ENCODE measurements at regions not wholly inside any gene's neighbourhood (a gene's known extent, or its start where the extent isn't known, plus 50 kb on each side); places are given as distances from the start of the nearest gene placed in this dataset.

DNA sequence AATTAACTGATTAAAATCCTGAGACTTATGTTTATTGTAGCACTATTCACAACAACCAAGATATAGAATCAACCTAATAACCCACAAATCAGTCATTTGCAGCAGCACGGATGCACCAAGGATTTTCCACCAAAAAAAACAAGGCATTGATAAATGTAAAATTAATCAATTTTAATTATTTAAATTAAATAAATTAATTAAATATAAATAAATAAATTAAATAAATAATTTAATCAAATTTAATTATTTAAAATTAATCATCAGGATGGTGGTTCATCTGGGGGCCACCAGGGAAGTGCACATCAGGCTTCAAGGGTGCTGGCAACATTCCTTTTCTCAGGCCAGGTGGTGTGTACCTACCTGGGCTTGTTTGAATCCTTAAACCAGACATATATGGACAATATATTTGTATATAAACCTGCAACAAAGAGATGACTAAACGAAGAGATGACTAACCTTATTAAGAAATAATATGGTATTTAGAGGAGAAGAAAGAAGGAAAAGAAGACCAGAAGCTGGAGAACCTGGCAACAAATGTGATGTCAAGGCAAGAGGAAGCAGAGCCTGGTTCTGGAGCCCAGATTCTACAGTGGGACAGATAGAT lies 89.2 kb downstream of the CD164 start:
- no peaks in the 10 kb centered on the region for H3K9me3 ChIP-seq (replicated peaks; ENCODE audit: low read length)
- H3K4me1 ChIP-seq (ENCODE audit: control insufficient read depth, insufficient read depth, low read length), result no peaks in the 10 kb centered on the region
- H3K27me3 ChIP-seq (ENCODE audit: control insufficient read depth, insufficient read depth, low read length), result no peaks in the 10 kb centered on the region

DNA sequence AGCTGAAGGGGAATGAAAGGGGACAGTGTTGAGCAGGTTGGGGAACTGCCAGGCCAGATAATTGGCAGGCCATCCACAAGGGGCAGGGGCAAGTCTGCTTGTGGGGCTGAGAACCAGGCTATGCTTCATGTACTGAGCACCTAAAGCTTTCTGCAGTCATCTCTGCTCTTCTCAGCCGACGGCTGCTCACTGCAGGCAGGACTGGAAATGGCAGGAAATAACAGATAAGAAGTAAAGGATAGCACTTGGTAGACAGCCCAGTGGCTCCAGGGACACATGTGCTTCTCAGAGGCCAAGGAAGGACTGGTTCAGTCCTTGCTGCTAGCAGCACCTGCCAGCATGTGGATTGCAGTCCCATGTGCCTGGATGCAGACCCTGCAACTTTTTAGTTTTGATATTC lies 89.8 kb downstream of the CD164 start:
- no peaks in the 10 kb centered on the region for H3K9me3 ChIP-seq (replicated peaks; ENCODE audit: low read length)
- H3K4me2 ChIP-seq (ENCODE audit: low read length), result no peak overlapping the region
- H3K4me3 ChIP-seq (ENCODE audit: low read length), result no peak overlapping the region
- no peaks in the 10 kb centered on the region for H3K27me3 ChIP-seq (ENCODE audit: control insufficient read depth, insufficient read depth, low read length)
- no peaks in the 10 kb centered on the region for H3K36me3 ChIP-seq (ENCODE audit: insufficient read depth, low read length)
- no peak overlapping the region for H3K9ac ChIP-seq (ENCODE audit: low read depth, low read length)
- H3K4me1 ChIP-seq (ENCODE audit: control insufficient read depth, insufficient read depth, low read length), result no peaks in the 10 kb centered on the region

More for the DNA sequence above, 89.2 kb downstream of the CD164 start:
- H3K36me3 ChIP-seq (ENCODE audit: insufficient read depth, low read length), result no peaks in the 10 kb centered on the region
- no peak overlapping the region for H3K4me3 ChIP-seq (ENCODE audit: low read length)
- H3K4me2 ChIP-seq (ENCODE audit: low read length), result no peak overlapping the region
- no peak overlapping the region for H3K9ac ChIP-seq (ENCODE audit: low read depth, low read length)

DNA sequence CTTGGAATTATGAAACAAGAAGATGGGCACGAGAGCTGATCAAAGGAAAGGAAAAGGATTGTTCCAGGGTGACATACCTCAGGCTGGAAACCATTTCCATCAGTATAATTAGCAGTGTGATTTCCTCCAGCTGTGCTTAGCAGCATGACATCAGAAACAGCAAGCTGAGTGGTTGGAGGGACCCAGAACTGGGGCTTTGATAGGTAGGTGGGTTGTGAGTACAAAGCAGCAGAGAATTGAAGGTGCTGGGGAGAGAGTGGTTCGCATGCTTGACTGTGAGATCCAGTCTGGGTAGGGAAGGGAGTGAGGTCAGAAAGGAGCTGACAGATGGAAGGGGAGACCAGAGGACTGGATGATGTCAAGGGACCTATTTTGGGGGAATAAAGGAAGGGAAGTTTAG lies 90.4 kb downstream of the CD164 start:
- H3K9ac ChIP-seq (ENCODE audit: low read depth, low read length), result no peak overlapping the region
- H3K4me3 ChIP-seq (ENCODE audit: low read length), result no peak overlapping the region
- no peaks in the 10 kb centered on the region for H3K27me3 ChIP-seq (ENCODE audit: control insufficient read depth, insufficient read depth, low read length)
- H3K36me3 ChIP-seq (ENCODE audit: insufficient read depth, low read length), result no peaks in the 10 kb centered on the region
- H3K4me2 ChIP-seq (ENCODE audit: low read length), result no peak overlapping the region
- H3K4me1 ChIP-seq (ENCODE audit: control insufficient read depth, insufficient read depth, low read length), result no peaks in the 10 kb centered on the region
- H3K9me3 ChIP-seq (replicated peaks; ENCODE audit: low read length), result no peaks in the 10 kb centered on the region

DNA sequence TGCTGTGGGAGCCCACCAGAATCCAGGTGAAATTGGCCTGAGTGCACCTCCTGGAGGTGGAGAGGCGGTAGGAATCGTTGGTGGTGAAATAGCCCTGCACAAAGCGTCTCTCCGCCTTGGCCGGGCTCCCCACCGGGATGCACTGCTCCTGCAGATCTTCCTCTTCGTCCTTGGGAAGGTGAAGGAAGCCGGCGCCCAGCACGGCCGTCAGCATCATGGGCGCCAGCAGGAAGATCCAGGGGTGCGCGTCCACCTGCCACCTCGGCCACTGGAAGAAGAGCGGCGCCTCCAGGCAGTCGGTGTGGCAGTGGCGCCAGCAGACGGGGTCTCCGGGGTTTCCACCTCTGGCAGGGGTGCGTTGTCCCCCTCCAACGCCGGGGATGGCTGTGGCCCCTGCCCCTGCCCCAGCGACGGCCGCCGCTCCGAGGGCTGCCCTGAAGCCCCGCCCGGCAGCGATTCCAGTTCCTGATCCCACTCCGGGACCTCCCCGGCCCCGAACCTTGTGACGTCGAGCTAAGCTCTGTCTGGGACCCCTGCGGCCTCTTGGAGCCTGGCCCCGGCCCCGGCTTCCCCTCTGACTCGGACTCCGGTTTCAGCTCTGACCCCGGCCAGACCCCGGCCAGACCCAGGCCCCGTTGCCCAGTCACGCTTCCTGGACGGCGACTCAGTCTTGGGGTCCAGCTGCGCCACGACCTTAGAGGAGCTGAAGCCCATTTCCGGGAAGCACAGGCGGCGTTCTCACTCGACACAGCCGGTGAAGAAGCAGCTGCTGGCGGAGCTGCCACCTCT lies 91.9 kb downstream of the CD164 start:
- no peaks in the 10 kb centered on the region for H3K36me3 ChIP-seq (ENCODE audit: insufficient read depth, low read length)
- H3K4me2 ChIP-seq (ENCODE audit: low read length), result no peak overlapping the region
- H3K27me3 ChIP-seq (ENCODE audit: control insufficient read depth, insufficient read depth, low read length), result no peaks in the 10 kb centered on the region
- H3K9ac ChIP-seq (ENCODE audit: low read depth, low read length), result no peak overlapping the region
- H3K4me3 ChIP-seq (ENCODE audit: low read length), result no peak overlapping the region
- no peaks in the 10 kb centered on the region for H3K9me3 ChIP-seq (replicated peaks; ENCODE audit: low read length)
- H3K4me1 ChIP-seq (ENCODE audit: control insufficient read depth, insufficient read depth, low read length), result no peaks in the 10 kb centered on the region

GRCh38 chr6:109285366-109285765 lies 96.9 kb downstream of the CD164 start:
- Histone ChIP-seq H3K9me3 (replicated peaks; ENCODE audit: low read length) (no peaks in the 10 kb centered on the region), H3K27me3 (ENCODE audit: control insufficient read depth, insufficient read depth, low read length) (peaks cover 3% of the 10 kb centered on the region), H3K9ac (ENCODE audit: low read depth, low read length) (no peak overlapping the region), H3K4me2 (ENCODE audit: low read length) (no peak overlapping the region), H3K4me3 (ENCODE audit: low read length) (no peak overlapping the region), H3K4me1 (ENCODE audit: control insufficient read depth, insufficient read depth, low read length) (no peaks in the 10 kb centered on the region), H3K36me3 (ENCODE audit: insufficient read depth, low read length) (no peaks in the 10 kb centered on the region)

GRCh38 chr6:109284675-109285074 lies 97.6 kb downstream of the CD164 start:
- Histone ChIP-seq H3K4me2 (ENCODE audit: low read length) (no peak overlapping the region), H3K4me1 (ENCODE audit: control insufficient read depth, insufficient read depth, low read length) (no peaks in the 10 kb centered on the region), H3K9ac (ENCODE audit: low read depth, low read length) (no peak overlapping the region), H3K27me3 (ENCODE audit: control insufficient read depth, insufficient read depth, low read length) (peaks cover 3% of the 10 kb centered on the region), H3K4me3 (ENCODE audit: low read length) (no peak overlapping the region), H3K36me3 (ENCODE audit: insufficient read depth, low read length) (no peaks in the 10 kb centered on the region), H3K9me3 (replicated peaks; ENCODE audit: low read length) (no peaks in the 10 kb centered on the region)

DNA sequence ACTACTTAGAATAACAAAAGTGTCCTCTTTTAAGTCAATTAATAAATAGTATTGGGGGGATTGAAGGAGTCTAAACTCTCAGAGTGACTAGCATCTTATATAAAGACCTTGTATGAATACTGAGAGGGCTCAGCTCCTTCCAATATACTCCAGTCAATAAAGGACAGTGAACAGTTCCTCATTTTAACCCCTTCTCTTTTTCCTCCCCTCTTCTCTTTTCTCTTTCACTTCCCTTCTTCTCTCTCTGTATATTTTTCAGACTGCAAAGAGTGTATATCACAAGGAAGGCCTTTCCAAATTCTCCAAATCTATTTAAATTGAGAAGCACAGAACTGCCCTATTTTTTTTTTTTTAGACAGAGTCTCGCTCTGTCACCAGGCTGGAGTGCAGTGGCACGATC lies 99.5 kb downstream of the CD164 start:
- Histone ChIP-seq H3K4me3 (ENCODE audit: low read length) (no peak overlapping the region), H3K4me1 (ENCODE audit: control insufficient read depth, insufficient read depth, low read length) (no peaks in the 10 kb centered on the region), H3K36me3 (ENCODE audit: insufficient read depth, low read length) (no peaks in the 10 kb centered on the region), H3K9me3 (replicated peaks; ENCODE audit: low read length) (no peaks in the 10 kb centered on the region), H3K4me2 (ENCODE audit: low read length) (no peak overlapping the region), H3K27me3 (ENCODE audit: control insufficient read depth, insufficient read depth, low read length) (peaks cover 9% of the 10 kb centered on the region), H3K9ac (ENCODE audit: low read depth, low read length) (no peak overlapping the region)

- Histone ChIP-seq H3K4me2 (ENCODE audit: low read length) (no peak overlapping the region), H3K36me3 (ENCODE audit: insufficient read depth, low read length) (no peaks in the 10 kb centered on the region), H3K4me3 (ENCODE audit: low read length) (no peak overlapping the region), H3K9ac (ENCODE audit: low read depth, low read length) (no peak overlapping the region), H3K27me3 (ENCODE audit: control insufficient read depth, insufficient read depth, low read length) (peaks cover 11% of the 10 kb centered on the region), H3K4me1 (ENCODE audit: control insufficient read depth, insufficient read depth, low read length) (no peaks in the 10 kb centered on the region), H3K9me3 (replicated peaks; ENCODE audit: low read length) (no peaks in the 10 kb centered on the region)
Measured at GRCh38 chr6:109279628-109280027, 102.6 kb downstream of the CD164 start.

GRCh38 chr6:109271622-109272021 lies 110.6 kb downstream of the CD164 start:
- no peak overlapping the region for H3K4me3 ChIP-seq (ENCODE audit: low read length)
- no peaks in the 10 kb centered on the region for H3K9me3 ChIP-seq (replicated peaks; ENCODE audit: low read length)
- no peaks in the 10 kb centered on the region for H3K27me3 ChIP-seq (ENCODE audit: control insufficient read depth, insufficient read depth, low read length)
- no peak overlapping the region for H3K4me2 ChIP-seq (ENCODE audit: low read length)
- no peaks in the 10 kb centered on the region for H3K36me3 ChIP-seq (ENCODE audit: insufficient read depth, low read length)
- no peak overlapping the region for H3K9ac ChIP-seq (ENCODE audit: low read depth, low read length)
- H3K4me1 ChIP-seq (ENCODE audit: control insufficient read depth, insufficient read depth, low read length), result no peaks in the 10 kb centered on the region

GRCh38 chr6:109269953-109270517 lies 112.2 kb downstream of the CD164 start:
- H3K4me2 ChIP-seq (ENCODE audit: low read length), result no peak overlapping the region
- no peak overlapping the region for H3K9ac ChIP-seq (ENCODE audit: low read depth, low read length)
- H3K9me3 ChIP-seq (replicated peaks; ENCODE audit: low read length), result no peaks in the 10 kb centered on the region
- H3K27me3 ChIP-seq (ENCODE audit: control insufficient read depth, insufficient read depth, low read length), result no peaks in the 10 kb centered on the region
- H3K4me1 ChIP-seq (ENCODE audit: control insufficient read depth, insufficient read depth, low read length), result no peaks in the 10 kb centered on the region
- H3K4me3 ChIP-seq (ENCODE audit: low read length), result no peak overlapping the region
- H3K36me3 ChIP-seq (ENCODE audit: insufficient read depth, low read length), result no peaks in the 10 kb centered on the region

GRCh38 chr6:109269057-109269456 lies 113.2 kb downstream of the CD164 start:
- Histone ChIP-seq H3K4me1 (ENCODE audit: control insufficient read depth, insufficient read depth, low read length) (no peaks in the 10 kb centered on the region), H3K9ac (ENCODE audit: low read depth, low read length) (no peak overlapping the region), H3K27me3 (ENCODE audit: control insufficient read depth, insufficient read depth, low read length) (no peaks in the 10 kb centered on the region), H3K9me3 (replicated peaks; ENCODE audit: low read length) (no peaks in the 10 kb centered on the region), H3K4me3 (ENCODE audit: low read length) (no peak overlapping the region), H3K4me2 (ENCODE audit: low read length) (no peak overlapping the region), H3K36me3 (ENCODE audit: insufficient read depth, low read length) (no peaks in the 10 kb centered on the region)

DNA sequence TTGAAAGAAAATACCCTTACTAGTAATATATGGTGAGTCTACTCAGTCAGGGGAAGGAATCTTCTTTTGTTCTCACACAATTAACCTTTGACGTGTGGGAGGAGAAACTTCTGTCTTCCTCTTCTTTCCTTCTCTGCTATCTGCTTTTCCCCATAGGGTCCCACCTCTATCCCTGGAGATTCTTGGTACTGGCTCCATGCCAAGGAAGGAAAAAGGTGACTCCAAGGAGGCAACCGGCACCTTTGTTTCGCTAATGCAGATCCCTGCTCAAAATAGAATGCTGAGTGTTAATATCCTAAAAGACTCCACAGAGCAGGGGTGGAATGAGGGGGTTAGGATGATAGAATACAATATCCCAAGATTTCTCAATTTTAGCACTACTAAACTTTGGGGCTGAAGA lies 116.7 kb downstream of the CD164 start:
- Histone ChIP-seq H3K4me1 (ENCODE audit: control insufficient read depth, insufficient read depth, low read length) (peaks cover 5% of the 10 kb centered on the region), H3K36me3 (ENCODE audit: insufficient read depth, low read length) (no peaks in the 10 kb centered on the region), H3K9me3 (replicated peaks; ENCODE audit: low read length) (no peaks in the 10 kb centered on the region), H3K4me2 (ENCODE audit: low read length) (no peak overlapping the region), H3K9ac (ENCODE audit: low read depth, low read length) (no peak overlapping the region), H3K27me3 (ENCODE audit: control insufficient read depth, insufficient read depth, low read length) (no peaks in the 10 kb centered on the region), H3K4me3 (ENCODE audit: low read length) (no peak overlapping the region)
